Neural cell (in vitro differentiated cells): ENCODE measurements at regions not wholly inside any gene's neighbourhood (a gene's known extent, or its start where the extent isn't known, plus 50 kb on each side); places are given as distances from the start of the nearest gene placed in this dataset.

Experiments used
- H2AFZ ChIP-seq: fragments of 200-600, 300-800 bp; sonication (generic), shearing (Covaris generic); 2 replicates; pipeline ENCODE4 v1.6.0; 2014; ENCODE audit warnings: low read depth, mild to moderate bottlenecking, antibody characterized with exemption, low read length, moderate library complexity
- H3F3A ChIP-seq: fragments of 200-600 bp; shearing (Covaris generic); 2 replicates; pipeline ENCODE4 v1.6.1; 2016; ENCODE audit warnings: mild to moderate bottlenecking, moderate library complexity, mixed read lengths, antibody characterized with exemption, low read length; ENCODE audit not compliant: insufficient read depth, poor library complexity, severe bottlenecking
- H3K27ac ChIP-seq: fragments of 200-600, 300-800 bp; sonication (generic), shearing (Covaris generic); 2 replicates; pipeline ENCODE4 v1.5.1; 2014; ENCODE audit warnings: mild to moderate bottlenecking, low read length, moderate library complexity
- H3K27me3 ChIP-seq: fragments of 300-800, 200-600 bp; sonication (generic), shearing (Covaris generic); 2 replicates; pipeline ENCODE4 v1.6.0; 2014; ENCODE audit warnings: mild to moderate bottlenecking, low read depth, low read length, moderate library complexity; ENCODE audit not compliant: insufficient read depth
- H3K36me3 ChIP-seq: fragments of 300-800, 200-600 bp; sonication (generic), shearing (Covaris generic); 2 replicates; pipeline ENCODE4 v1.5.1; 2014; ENCODE audit warnings: mild to moderate bottlenecking, antibody characterized with exemption, low read length, moderate library complexity; ENCODE audit not compliant: insufficient read depth
- H3K4me2 ChIP-seq: fragments of 300-800, 200-600 bp; sonication (generic), shearing (Covaris generic); 2 replicates; pipeline ENCODE4 v1.6.0; 2014; ENCODE audit warnings: mild to moderate bottlenecking, low read length
- H3K4me3 ChIP-seq: fragments of 300-800, 200-600 bp; sonication (generic), shearing (Covaris generic); 2 replicates; pipeline ENCODE4 v1.5.1; 2014; ENCODE audit warnings: mild to moderate bottlenecking, low read length, moderate library complexity
- H3K79me2 ChIP-seq: fragments of 200-600 bp; shearing (Covaris generic); replicated peaks from 2 replicates; pipeline ENCODE4 v1.6.0; 2014; ENCODE audit warnings: mild to moderate bottlenecking, low read length, moderate library complexity; ENCODE audit not compliant: insufficient read depth
- H3K9ac ChIP-seq: fragments of 300-800, 200-600 bp; sonication (generic), shearing (Covaris generic); 2 replicates; pipeline ENCODE4 v1.6.1; 2016; ENCODE audit warnings: mild to moderate bottlenecking, low read length, mixed read lengths
- H3K9me2 ChIP-seq: fragments of 200-600 bp; shearing (Covaris generic); 2 replicates; pipeline ENCODE4 v1.6.1; 2016; ENCODE audit warnings: mild to moderate bottlenecking, low read length, mixed read lengths; ENCODE audit not compliant: insufficient read depth
- H3K9me3 ChIP-seq: fragments of 200-600, 300-800 bp; sonication (generic), shearing (Covaris generic); 2 replicates; pipeline ENCODE4 v1.6.1; 2016; ENCODE audit warnings: mild to moderate bottlenecking, mixed run types, low read length, moderate library complexity, mixed read lengths
- H4K20me1 ChIP-seq: fragments of 200-600 bp; shearing (Covaris generic); 2 replicates; pipeline ENCODE4 v1.6.1; 2016; ENCODE audit warnings: mild to moderate bottlenecking, mixed run types; ENCODE audit not compliant: insufficient read depth
- EP300 ChIP-seq: fragments of 450-650 bp; conservative IDR thresholded peaks from 2 replicates; pipeline ENCODE4 v1.6.1; 2014; ENCODE audit warnings: antibody characterized with exemption, mild to moderate bottlenecking, moderate library complexity; ENCODE audit not compliant: poor library complexity, severe bottlenecking
- EZH2 ChIP-seq: fragments of 200-600, 300-800 bp; shearing (Covaris generic), sonication (generic); IDR thresholded peaks from 2 replicates; pipeline ENCODE4 v1.6.1; 2014; ENCODE audit warnings: antibody characterized with exemption, low read length, borderline replicate concordance, mild to moderate bottlenecking; ENCODE audit not compliant: insufficient read depth, poor library complexity, severe bottlenecking
- MXI1 ChIP-seq: fragments of 450-650 bp; conservative IDR thresholded peaks from 2 replicates; pipeline ENCODE4 v1.6.1; 2014; ENCODE audit warnings: antibody characterized with exemption, mild to moderate bottlenecking; ENCODE audit not compliant: poor library complexity, severe bottlenecking
- POLR2AphosphoS5 ChIP-seq: IDR thresholded peaks from 2 replicates; pipeline ENCODE4 v1.6.1; 2012
- RAD21 ChIP-seq: fragments of 450-650 bp; conservative IDR thresholded peaks from 2 replicates; pipeline ENCODE4 v1.6.1; 2014; ENCODE audit warnings: antibody characterized with exemption, mild to moderate bottlenecking, moderate library complexity
- REST ChIP-seq: IDR thresholded peaks from 2 replicates; pipeline ENCODE4 v1.6.1; 2012; ENCODE audit warnings: borderline replicate concordance
- SMC3 ChIP-seq: fragments of 450-650 bp; conservative IDR thresholded peaks from 2 replicates; pipeline ENCODE4 v1.6.1; 2014; ENCODE audit warnings: antibody characterized with exemption, mild to moderate bottlenecking, moderate library complexity; ENCODE audit not compliant: poor library complexity
- TAF1 ChIP-seq: IDR thresholded peaks from 2 replicates; pipeline ENCODE4 v1.6.1; 2012; ENCODE audit warnings: low read depth
- TF ChIP-seq, protein P1 (sequence below): fragments of 450-650 bp; IDR thresholded peaks from 2 replicates; pipeline ENCODE4 v1.5.1; 2014; ENCODE audit warnings: antibody characterized with exemption, mild to moderate bottlenecking, moderate library complexity; ENCODE audit not compliant: poor library complexity, severe bottlenecking

GRCh38 chr4:187491959-187492358 is 503.6 kb upstream of the ZFP42 start:
- Histone ChIP-seq H3K36me3 (no peaks in the 10 kb centered on the region), H2AFZ (no peak overlapping the region), H3F3A (no peaks in the 10 kb centered on the region), H3K4me3 (no peak overlapping the region), H3K9me3 (no peaks in the 10 kb centered on the region), H3K9me2 (no peaks in the 10 kb centered on the region), H3K27ac (no peak overlapping the region), H4K20me1 (no peaks in the 10 kb centered on the region), H3K27me3 (no peaks in the 10 kb centered on the region), H3K79me2 (no peaks in the 10 kb centered on the region), H3K4me2 (no peak overlapping the region), H3K9ac (no peak overlapping the region)
- TF ChIP-seq EP300 = no peak
- TF ChIP-seq MXI1 = no peak
- no peak for TF ChIP-seq RAD21
- no peak for TF ChIP-seq POLR2AphosphoS5
- TF ChIP-seq, protein P1, sequence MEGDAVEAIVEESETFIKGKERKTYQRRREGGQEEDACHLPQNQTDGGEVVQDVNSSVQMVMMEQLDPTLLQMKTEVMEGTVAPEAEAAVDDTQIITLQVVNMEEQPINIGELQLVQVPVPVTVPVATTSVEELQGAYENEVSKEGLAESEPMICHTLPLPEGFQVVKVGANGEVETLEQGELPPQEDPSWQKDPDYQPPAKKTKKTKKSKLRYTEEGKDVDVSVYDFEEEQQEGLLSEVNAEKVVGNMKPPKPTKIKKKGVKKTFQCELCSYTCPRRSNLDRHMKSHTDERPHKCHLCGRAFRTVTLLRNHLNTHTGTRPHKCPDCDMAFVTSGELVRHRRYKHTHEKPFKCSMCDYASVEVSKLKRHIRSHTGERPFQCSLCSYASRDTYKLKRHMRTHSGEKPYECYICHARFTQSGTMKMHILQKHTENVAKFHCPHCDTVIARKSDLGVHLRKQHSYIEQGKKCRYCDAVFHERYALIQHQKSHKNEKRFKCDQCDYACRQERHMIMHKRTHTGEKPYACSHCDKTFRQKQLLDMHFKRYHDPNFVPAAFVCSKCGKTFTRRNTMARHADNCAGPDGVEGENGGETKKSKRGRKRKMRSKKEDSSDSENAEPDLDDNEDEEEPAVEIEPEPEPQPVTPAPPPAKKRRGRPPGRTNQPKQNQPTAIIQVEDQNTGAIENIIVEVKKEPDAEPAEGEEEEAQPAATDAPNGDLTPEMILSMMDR = no peak
- TF ChIP-seq SMC3 = no peak
- no peak for TF ChIP-seq EZH2
- TF ChIP-seq TAF1 = no peak
- TF ChIP-seq REST = no peak

DNA sequence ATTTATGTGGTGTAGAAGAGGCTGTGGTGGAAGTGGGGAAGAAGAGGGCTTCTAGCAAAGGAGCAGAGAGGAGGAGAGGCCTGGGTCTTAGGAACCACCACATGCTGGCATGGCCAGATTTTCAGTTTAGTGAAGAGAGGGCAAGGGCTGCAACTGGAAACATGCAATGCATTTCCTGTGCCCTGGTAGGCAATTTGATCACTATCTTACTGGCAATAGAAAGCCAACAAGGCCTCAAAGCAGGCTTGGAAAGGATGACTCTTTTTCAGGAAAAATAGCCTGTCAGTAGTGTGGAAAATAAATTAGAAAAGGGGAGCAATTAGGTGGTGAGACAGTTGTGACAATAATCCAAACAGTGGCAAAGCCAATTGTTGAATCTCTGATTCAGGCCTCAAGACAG is 501.9 kb upstream of the ZFP42 start:
- H3F3A ChIP-seq = no peaks in the 10 kb centered on the region
- no peaks in the 10 kb centered on the region for H3K79me2 ChIP-seq
- no peak overlapping the region for H3K27ac ChIP-seq
- H3K9me3 ChIP-seq = no peaks in the 10 kb centered on the region
- no peak overlapping the region for H2AFZ ChIP-seq
- H3K36me3 ChIP-seq = no peaks in the 10 kb centered on the region
- no peak for TF ChIP-seq MXI1
- no peak for TF ChIP-seq REST
- no peak for TF ChIP-seq SMC3
- TF ChIP-seq EP300 = no peak
- TF ChIP-seq TAF1 = no peak
- H3K4me2 ChIP-seq = no peak overlapping the region
- H3K4me3 ChIP-seq = no peak overlapping the region
- H3K27me3 ChIP-seq = no peaks in the 10 kb centered on the region
- no peaks in the 10 kb centered on the region for H4K20me1 ChIP-seq
- H3K9me2 ChIP-seq = no peaks in the 10 kb centered on the region
- H3K9ac ChIP-seq = no peak overlapping the region
